ENCODE measurements at regions not wholly inside any gene's neighbourhood (a gene's known extent, or its start where the extent isn't known, plus 50 kb on each side); places are given as distances from the start of the nearest gene placed in this dataset.
"Not testable (repeated sequence)": the region's sequence is repeated elsewhere in the genome, so short reads cannot be mapped to it uniquely, and the experiment has no call there.

GRCh38 chr6:20263059-20263458, 50.8 kb upstream of the MBOAT1 start:
- Mint-ChIP-seq H3K36me3 (no peaks in the 10 kb centered on the region), H3K4me1 (peaks cover 14% of the 10 kb centered on the region), H3K9me3 (no peaks in the 10 kb centered on the region), H3K4me3 (no peak overlapping the region), H3K27ac (no peak overlapping the region)
- ATAC-seq (no peak), DNase-seq (ENCODE audit: low spot score in 2 of 2) (no peak)

DNA sequence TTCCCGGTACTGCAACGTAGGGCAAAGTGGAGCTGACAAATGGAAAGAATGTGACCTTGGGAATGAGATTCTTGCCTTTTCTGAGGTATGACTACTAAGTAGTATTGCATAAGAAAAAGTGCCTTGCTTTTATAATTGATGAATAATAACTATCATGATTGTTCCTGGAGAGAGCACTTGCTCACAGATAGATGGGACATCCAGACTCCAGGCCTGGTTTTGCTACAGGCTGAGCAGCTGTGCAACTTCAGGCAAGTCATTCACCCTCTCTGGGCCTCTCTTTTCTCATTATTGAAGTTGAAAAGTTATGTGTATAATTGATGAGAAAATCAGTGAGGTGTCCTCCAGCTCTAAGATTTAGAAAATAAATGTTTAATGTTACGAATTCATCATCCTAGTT, 53.6 kb upstream of the MBOAT1 start:
- H3K9me3 Mint-ChIP-seq = no peaks in the 10 kb centered on the region
- ATAC-seq (no peak), DNase-seq (ENCODE audit: low spot score in 2 of 2) (no peak)
- no peak overlapping the region for H3K4me3 Mint-ChIP-seq
- no peak overlapping the region for H3K27ac Mint-ChIP-seq
- H3K4me1 Mint-ChIP-seq = peaks cover 14% of the 10 kb centered on the region
- no peaks in the 10 kb centered on the region for H3K36me3 Mint-ChIP-seq

- H3K9me3 Mint-ChIP-seq = no peaks in the 10 kb centered on the region
- H3K27ac Mint-ChIP-seq = peak overlapping the region; percentile 29
- no peaks in the 10 kb centered on the region for H3K36me3 Mint-ChIP-seq
- no peak for DNase-seq (ENCODE audit: low spot score in 2 of 2)
- H3K4me1 Mint-ChIP-seq = peaks cover 14% of the 10 kb centered on the region
- peak; percentile 83 for ATAC-seq
- peak overlapping the region; percentile 3 for H3K4me3 Mint-ChIP-seq
Observed at GRCh38 chr6:20266851-20267608, 54.8 kb upstream of the MBOAT1 start.

GRCh38 chr6:20269181-20269580, 56.9 kb upstream of the MBOAT1 start:
- no peaks in the 10 kb centered on the region for H3K36me3 Mint-ChIP-seq
- no peak overlapping the region for H3K4me3 Mint-ChIP-seq
- no peaks in the 10 kb centered on the region for H3K9me3 Mint-ChIP-seq
- DNase-seq (ENCODE audit: low spot score in 2 of 2) (no peak), ATAC-seq (no peak)
- no peak overlapping the region for H3K27ac Mint-ChIP-seq
- peaks cover 14% of the 10 kb centered on the region for H3K4me1 Mint-ChIP-seq

DNA sequence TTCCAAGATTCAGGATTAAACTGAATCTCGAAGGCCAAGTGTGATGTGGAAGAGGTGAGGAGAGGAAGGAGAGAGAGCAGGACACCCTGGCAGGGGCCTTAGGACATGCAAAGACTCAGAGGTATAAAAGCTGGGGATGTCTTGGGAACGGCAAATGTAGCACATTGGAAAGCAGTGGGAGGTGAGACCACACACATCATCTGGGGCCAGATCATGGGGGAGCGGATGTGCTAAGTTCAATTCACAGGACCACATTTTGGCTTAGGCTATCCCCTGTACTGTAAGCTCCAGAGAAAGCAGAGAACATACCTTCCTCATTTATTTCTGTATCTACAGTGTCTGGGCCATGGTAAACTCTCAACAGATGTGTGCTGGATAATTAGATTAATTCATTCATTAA, 59.5 kb upstream of the MBOAT1 start:
- Mint-ChIP-seq H3K9me3 (no peaks in the 10 kb centered on the region), H3K4me1 (peaks cover 12% of the 10 kb centered on the region), H3K27ac (no peak overlapping the region), H3K36me3 (no peaks in the 10 kb centered on the region), H3K4me3 (no peak overlapping the region)
- DNase-seq (ENCODE audit: low spot score in 2 of 2) (no peak), ATAC-seq (no peak)

DNA sequence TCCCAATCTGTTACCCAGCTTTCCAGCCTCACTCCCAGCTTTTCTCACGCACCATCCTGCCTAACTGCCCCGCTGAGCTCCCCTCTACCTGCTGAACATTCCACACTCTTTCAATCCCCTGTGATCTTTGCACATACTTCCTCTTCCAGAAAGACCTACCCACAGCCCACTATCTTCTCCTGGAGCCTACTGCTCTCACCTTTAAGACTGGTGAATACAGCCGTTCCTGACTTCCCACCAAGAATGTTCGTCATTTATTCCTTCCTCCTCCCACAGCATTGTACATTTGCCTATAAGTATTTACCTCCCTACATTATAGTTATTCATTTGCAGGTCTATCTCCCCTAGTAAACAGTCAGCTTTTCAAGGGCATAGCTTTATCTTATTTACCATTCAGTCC, 61.9 kb upstream of the MBOAT1 start:
- Mint-ChIP-seq H3K9me3 (no peaks in the 10 kb centered on the region), H3K4me3 (no peak overlapping the region), H3K27ac (no peak overlapping the region), H3K36me3 (no peaks in the 10 kb centered on the region), H3K4me1 (no peaks in the 10 kb centered on the region)
- DNase-seq (ENCODE audit: low spot score in 2 of 2) (no peak), ATAC-seq (no peak)

GRCh38 chr6:20275837-20276236, 63.6 kb upstream of the MBOAT1 start:
- DNase-seq (ENCODE audit: low spot score in 2 of 2); H3K27ac Mint-ChIP-seq: not testable (repeated sequence)

GRCh38 chr6:20277724-20278123, 65.5 kb upstream of the MBOAT1 start:
- not testable (repeated sequence) for H3K9me3 Mint-ChIP-seq; H3K4me1 Mint-ChIP-seq; H3K27ac Mint-ChIP-seq; DNase-seq (ENCODE audit: low spot score in 2 of 2); H3K4me3 Mint-ChIP-seq; H3K36me3 Mint-ChIP-seq; ATAC-seq

More at GRCh38 chr6:20275837-20276236, 63.6 kb upstream of the MBOAT1 start:
- H3K36me3 Mint-ChIP-seq, ATAC-seq, H3K9me3 Mint-ChIP-seq, H3K4me1 Mint-ChIP-seq, H3K4me3 Mint-ChIP-seq: not testable (repeated sequence)

DNA sequence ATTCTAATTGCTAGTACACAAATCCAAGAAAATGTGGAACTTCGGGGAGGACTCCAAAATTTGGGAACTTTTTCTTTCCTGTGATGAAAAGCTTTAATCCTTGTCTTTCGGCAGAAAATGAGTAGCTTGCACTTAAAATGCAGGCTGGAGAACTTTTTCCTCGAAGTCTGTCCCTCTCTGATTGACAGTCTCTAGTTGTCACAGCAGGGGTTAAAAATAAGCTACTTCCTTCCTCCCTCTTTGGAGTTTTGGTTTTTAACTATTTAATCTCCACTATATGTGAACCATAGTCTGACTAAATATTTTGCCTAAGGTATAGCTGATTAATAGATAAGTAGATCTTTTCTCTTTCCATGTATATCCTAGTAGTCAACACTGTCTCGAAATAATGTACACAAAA, 66.8 kb upstream of the MBOAT1 start:
- ATAC-seq = no peak
- Mint-ChIP-seq H3K27ac (no peak overlapping the region), H3K36me3 (no peaks in the 10 kb centered on the region), H3K4me3 (no peak overlapping the region), H3K9me3 (peaks cover 7% of the 10 kb centered on the region), H3K4me1 (peaks cover 5% of the 10 kb centered on the region)
- no peak for DNase-seq (ENCODE audit: low spot score in 2 of 2)

GRCh38 chr6:20279608-20280287, 67.5 kb upstream of the MBOAT1 start:
- DNase-seq (ENCODE audit: low spot score in 2 of 2) (no peak), ATAC-seq (no peak)
- H3K4me3 Mint-ChIP-seq = no peak overlapping the region
- H3K9me3 Mint-ChIP-seq = peaks cover 12% of the 10 kb centered on the region
- peaks cover 5% of the 10 kb centered on the region for H3K4me1 Mint-ChIP-seq
- no peaks in the 10 kb centered on the region for H3K36me3 Mint-ChIP-seq
- no peak overlapping the region for H3K27ac Mint-ChIP-seq

GRCh38 chr6:20280288-20280621, 68.0 kb upstream of the MBOAT1 start:
- Mint-ChIP-seq H3K9me3 (peaks cover 12% of the 10 kb centered on the region), H3K4me3 (no peak overlapping the region), H3K36me3 (no peaks in the 10 kb centered on the region), H3K27ac (no peak overlapping the region), H3K4me1 (peaks cover 5% of the 10 kb centered on the region)
- ATAC-seq (no peak), DNase-seq (ENCODE audit: low spot score in 2 of 2) (no peak)

DNA sequence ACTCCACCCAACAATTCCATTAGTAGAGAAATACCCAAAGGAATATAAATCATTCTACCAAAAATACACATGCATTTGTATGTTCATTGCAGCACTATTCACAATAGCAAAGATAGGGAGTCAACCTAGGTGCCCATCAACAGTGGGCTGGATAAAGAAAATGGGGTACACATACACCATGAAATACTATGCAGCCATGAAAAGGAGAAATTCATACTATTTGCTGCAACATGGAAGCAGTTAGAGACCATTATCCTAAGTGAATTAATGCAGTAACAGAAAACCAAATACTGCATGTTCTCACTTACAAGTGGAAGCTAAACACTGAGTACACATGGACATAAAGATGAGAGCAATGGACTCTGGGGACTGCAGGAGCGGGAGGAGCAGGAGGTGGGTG, 72.4 kb upstream of the MBOAT1 start:
- no peaks in the 10 kb centered on the region for H3K36me3 Mint-ChIP-seq
- no peak overlapping the region for H3K4me3 Mint-ChIP-seq
- H3K27ac Mint-ChIP-seq = no peak overlapping the region
- peaks cover 12% of the 10 kb centered on the region for H3K9me3 Mint-ChIP-seq
- ATAC-seq (no peak), DNase-seq (ENCODE audit: low spot score in 2 of 2) (no peak)
- peaks cover 5% of the 10 kb centered on the region for H3K4me1 Mint-ChIP-seq

- Mint-ChIP-seq H3K27ac (no peak overlapping the region), H3K4me1 (peaks cover 12% of the 10 kb centered on the region), H3K4me3 (no peak overlapping the region), H3K36me3 (no peaks in the 10 kb centered on the region), H3K9me3 (peaks cover 9% of the 10 kb centered on the region)
- DNase-seq (ENCODE audit: low spot score in 2 of 2) = no peak
- ATAC-seq = no peak
Observed at GRCh38 chr6:20286968-20287565, 74.8 kb upstream of the MBOAT1 start.

DNA sequence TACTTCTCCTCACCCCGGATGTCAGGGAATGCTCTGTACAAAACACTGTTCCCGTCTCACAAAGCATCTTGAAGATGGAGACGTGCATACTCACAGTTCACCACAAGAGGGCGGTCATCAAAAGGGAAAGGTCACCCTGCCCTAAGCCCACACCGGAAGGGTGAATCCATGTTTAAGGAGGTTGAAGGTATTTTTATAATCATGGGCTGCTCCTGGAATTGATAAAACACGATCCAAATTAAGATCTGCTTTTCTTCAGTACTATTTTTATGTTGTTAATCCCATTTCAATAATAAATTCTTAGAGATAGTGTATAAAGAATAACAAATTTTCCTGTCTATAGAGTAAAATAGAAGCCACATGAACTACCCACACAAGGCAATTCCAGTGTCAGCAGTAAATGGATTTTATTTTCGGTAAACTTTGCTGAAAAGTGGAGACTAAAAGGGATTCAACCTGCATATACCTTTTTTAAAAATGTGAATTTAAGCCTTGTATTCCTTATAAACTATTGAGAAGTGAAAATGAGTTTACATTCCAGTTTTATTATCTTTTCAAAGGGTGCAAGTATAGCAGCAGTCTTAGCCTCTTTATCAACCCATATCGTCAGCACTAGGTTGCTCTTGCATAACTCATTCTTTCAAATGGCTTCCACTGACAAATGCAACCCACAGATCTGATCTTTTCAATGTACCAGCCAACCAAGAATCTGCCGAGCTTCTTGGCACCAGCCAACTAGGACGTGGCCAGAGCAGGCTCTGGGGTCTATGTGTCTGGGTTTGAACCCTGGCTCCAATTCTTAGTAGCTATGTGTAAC, 79.7 kb upstream of the MBOAT1 start:
- H3K4me3 Mint-ChIP-seq = peak overlapping the region; percentile 11
- DNase-seq (ENCODE audit: low spot score in 2 of 2) (peak; percentile 65 to 88), ATAC-seq (peak; percentile 88)
- peaks cover 12% of the 10 kb centered on the region for H3K4me1 Mint-ChIP-seq
- H3K9me3 Mint-ChIP-seq = no peaks in the 10 kb centered on the region
- H3K36me3 Mint-ChIP-seq = no peaks in the 10 kb centered on the region
- H3K27ac Mint-ChIP-seq = peak overlapping the region; percentile 17

- no peaks in the 10 kb centered on the region for H3K36me3 Mint-ChIP-seq
- H3K4me1 Mint-ChIP-seq = peaks cover 12% of the 10 kb centered on the region
- no peaks in the 10 kb centered on the region for H3K9me3 Mint-ChIP-seq
- H3K27ac Mint-ChIP-seq = no peak overlapping the region
- no peak for DNase-seq (ENCODE audit: low spot score in 2 of 2)
- no peak overlapping the region for H3K4me3 Mint-ChIP-seq
- no peak for ATAC-seq
Observed at GRCh38 chr6:20292905-20293304, 80.6 kb upstream of the MBOAT1 start.
